Upper lobe of left lung (tissue), 6 donors: ENCODE measurements at regions not wholly inside any gene's neighbourhood (a gene's known extent, or its start where the extent isn't known, plus 50 kb on each side); places are given as distances from the start of the nearest gene placed in this dataset.

Experiments used
- ATAC-seq, 2 donors: fragments of 200-7000 bp; cut with Tn5 transposase; one replicate each; pipeline ENCODE4 v1.9.1; 2022; ENCODE audit warnings: mild to moderate bottlenecking in 2 of 2, moderate library complexity in 2 of 2; ENCODE audit not compliant: low FRiP score in 2 of 2
- DNase-seq, 2 donors: peaks; one replicate each; pipeline ENCODE4 v3.0.0-alpha.2; 2019 to 2020
- H3K27ac ChIP-seq, 4 donors: fragments of 200-600 bp; sonication (generic); one replicate each; pipeline ENCODE4 v1.5.1; 2016 to 2019
- H3K27me3 ChIP-seq, 4 donors: fragments of 200-600 bp; sonication (generic); one replicate each; pipeline ENCODE4 v1.5.1; 2017 to 2019
- H3K36me3 ChIP-seq, 4 donors: fragments of 200-600 bp; sonication (generic); one replicate each; pipeline ENCODE4 v1.5.1; 2016 to 2019
- H3K4me1 ChIP-seq, 4 donors: fragments of 200-600 bp; sonication (generic); one replicate each; pipeline ENCODE4 v1.5.1; 2018 to 2019
- H3K4me3 ChIP-seq, 4 donors: fragments of 200-600 bp; sonication (generic); one replicate each; pipeline ENCODE4 v1.5.1; 2017 to 2019; ENCODE audit warnings: mild to moderate bottlenecking in 2 of 4, moderate library complexity in 1 of 4
- H3K9me3 ChIP-seq, 4 donors: fragments of 200-600 bp; sonication (generic); one replicate each; pipeline ENCODE4 v1.5.1; 2018 to 2019
- EP300 ChIP-seq, 4 donors: sonication (generic); formaldehyde crosslinking; IDR thresholded peaks; one replicate each; pipeline ENCODE4 v1.5.1; 2017; ENCODE audit warnings: antibody characterized with exemption in 4 of 4, control low read depth in 2 of 4
- POLR2A ChIP-seq, 4 donors: fragments of 450-650 bp; IDR thresholded peaks; one replicate each; pipeline ENCODE4 v1.5.1; 2016 to 2017; ENCODE audit warnings: antibody characterized with exemption in 4 of 4, mild to moderate bottlenecking in 2 of 4
- POLR2AphosphoS5 ChIP-seq, 2 donors: sonication (generic); formaldehyde crosslinking; IDR thresholded peaks; one replicate each; pipeline ENCODE4 v1.5.1; 2017; ENCODE audit warnings: antibody characterized with exemption in 2 of 2
- WGBS, 2 donors: methylation state at CpG; one replicate each; pipeline ENCODE4 v1.1.5; 2017 to 2018; 5-methylcytosine and 5-hydroxymethylcytosine counted together
- TF ChIP-seq, protein P1 (sequence below), 6 experiments: fragments of 450-650 bp in 4 of 6; fragments of 200-600 bp in 2 of 6; sonication (generic) in 2 of 6; IDR thresholded peaks; one replicate each; pipeline ENCODE4 v1.5.1; 2016 to 2019; ENCODE audit warnings: antibody characterized with exemption in 6 of 6
- donor health status: DM: no; HTN: no; CAD: no; lungs with moderate emphysema.
- donor health status: DM: no; HTN: yes; CAD: no; lungs with severe emphysema.

DNA sequence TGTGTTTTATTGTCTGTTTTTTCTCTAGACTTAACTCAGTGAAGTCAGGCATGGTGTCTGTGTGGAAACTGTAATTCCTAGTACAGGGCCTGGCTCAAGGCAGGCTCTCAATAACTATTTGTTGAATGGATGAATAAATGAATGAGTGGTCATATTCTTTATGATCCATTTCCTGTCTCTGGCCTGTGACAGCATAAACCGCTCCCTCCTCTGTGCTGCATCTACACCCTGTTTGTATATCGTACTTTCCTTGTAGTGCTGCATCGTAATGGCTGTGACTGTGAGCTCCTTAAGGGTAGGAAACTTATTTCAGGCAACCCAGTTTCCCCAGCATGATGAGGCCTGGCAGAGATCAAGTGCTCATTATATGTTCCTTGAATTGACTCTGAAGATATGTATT lies 337.5 kb upstream of the USP24 start:
- WGBS, 2 donors = 94 to 98% methylated on average over 3 of the region's 3 CpGs

DNA sequence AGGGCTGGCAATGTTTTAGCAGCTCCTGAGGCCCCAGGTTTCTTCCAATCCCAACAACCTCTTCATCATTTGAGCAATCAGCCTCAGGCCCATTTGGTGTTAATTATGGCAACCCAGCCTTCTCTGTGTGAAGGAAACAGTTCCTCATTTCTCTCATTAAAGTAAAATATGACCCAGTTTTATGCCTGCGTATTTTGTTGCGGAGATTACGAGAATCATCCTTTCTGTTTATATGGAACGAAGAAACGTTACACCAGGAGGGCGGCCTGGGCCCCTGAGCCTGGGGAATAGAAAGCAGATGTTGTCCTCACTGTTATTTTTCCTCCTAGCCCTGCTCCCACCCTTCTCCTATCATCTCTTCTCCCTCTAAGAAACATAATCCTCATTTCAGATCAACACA lies 332.2 kb upstream of the USP24 start:
- TF ChIP-seq POLR2A (IDR thresholded peaks at IDR 0.05) (no peak), POLR2AphosphoS5 (IDR thresholded peaks at IDR 0.05) (no peak), EP300 (IDR thresholded peaks at IDR 0.05) (no peak)
- TF ChIP-seq, protein P1, sequence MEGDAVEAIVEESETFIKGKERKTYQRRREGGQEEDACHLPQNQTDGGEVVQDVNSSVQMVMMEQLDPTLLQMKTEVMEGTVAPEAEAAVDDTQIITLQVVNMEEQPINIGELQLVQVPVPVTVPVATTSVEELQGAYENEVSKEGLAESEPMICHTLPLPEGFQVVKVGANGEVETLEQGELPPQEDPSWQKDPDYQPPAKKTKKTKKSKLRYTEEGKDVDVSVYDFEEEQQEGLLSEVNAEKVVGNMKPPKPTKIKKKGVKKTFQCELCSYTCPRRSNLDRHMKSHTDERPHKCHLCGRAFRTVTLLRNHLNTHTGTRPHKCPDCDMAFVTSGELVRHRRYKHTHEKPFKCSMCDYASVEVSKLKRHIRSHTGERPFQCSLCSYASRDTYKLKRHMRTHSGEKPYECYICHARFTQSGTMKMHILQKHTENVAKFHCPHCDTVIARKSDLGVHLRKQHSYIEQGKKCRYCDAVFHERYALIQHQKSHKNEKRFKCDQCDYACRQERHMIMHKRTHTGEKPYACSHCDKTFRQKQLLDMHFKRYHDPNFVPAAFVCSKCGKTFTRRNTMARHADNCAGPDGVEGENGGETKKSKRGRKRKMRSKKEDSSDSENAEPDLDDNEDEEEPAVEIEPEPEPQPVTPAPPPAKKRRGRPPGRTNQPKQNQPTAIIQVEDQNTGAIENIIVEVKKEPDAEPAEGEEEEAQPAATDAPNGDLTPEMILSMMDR (IDR thresholded peaks at IDR 0.05) = no peak
- H3K4me1 ChIP-seq = no peaks in the 10 kb centered on the region
- H3K9me3 ChIP-seq = no peaks in the 10 kb centered on the region
- H3K27me3 ChIP-seq = no peaks in the 10 kb centered on the region
- DNase-seq = no peak
- H3K36me3 ChIP-seq = no peaks in the 10 kb centered on the region
- 89 to 93% methylated on average over 6 of the region's 6 CpGs for WGBS, 2 donors
- H3K27ac ChIP-seq = no peak overlapping the region
- no peak overlapping the region for H3K4me3 ChIP-seq
- ATAC-seq = no peak

More for the DNA sequence above, 337.5 kb upstream of the USP24 start:
- TF ChIP-seq, protein P1 (IDR thresholded peaks at IDR 0.05) = no peak
- TF ChIP-seq EP300 (IDR thresholded peaks at IDR 0.05) = no peak
- no peak for TF ChIP-seq POLR2A (IDR thresholded peaks at IDR 0.05)
- no peak for TF ChIP-seq POLR2AphosphoS5 (IDR thresholded peaks at IDR 0.05)
- H3K27ac ChIP-seq = no peak overlapping the region
- no peak overlapping the region for H3K4me3 ChIP-seq
- ATAC-seq = no peak
- no peaks in the 10 kb centered on the region for H3K4me1 ChIP-seq
- no peaks in the 10 kb centered on the region for H3K36me3 ChIP-seq
- no peak for DNase-seq
- no peaks in the 10 kb centered on the region for H3K9me3 ChIP-seq
- H3K27me3 ChIP-seq = no peaks in the 10 kb centered on the region

DNA sequence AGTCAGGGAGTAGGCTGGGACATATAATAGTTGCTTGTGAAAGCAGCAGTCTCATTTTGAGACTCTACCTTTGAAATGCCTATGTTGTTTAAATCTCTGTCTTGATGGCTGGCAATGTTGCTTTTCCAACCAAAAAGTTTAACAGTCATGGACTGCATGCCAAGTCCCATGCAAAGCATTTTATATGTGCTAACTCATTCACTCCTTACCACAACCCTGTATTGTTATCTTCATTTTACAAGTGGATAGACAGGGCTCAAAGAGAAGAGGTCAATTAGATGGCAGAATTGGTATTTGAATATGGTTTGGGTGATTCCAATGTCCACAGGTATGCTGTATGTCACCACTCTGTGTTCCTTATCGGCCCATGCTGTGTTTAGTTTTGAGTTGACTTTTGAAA lies 331.4 kb upstream of the USP24 start:
- H3K9me3 ChIP-seq = no peaks in the 10 kb centered on the region
- ATAC-seq (no peak), DNase-seq (no peak)
- WGBS, 2 donors = 82 to 94% methylated on average over 1 of the region's 1 CpG
- no peaks in the 10 kb centered on the region for H3K36me3 ChIP-seq
- TF ChIP-seq EP300 (IDR thresholded peaks at IDR 0.05) = no peak
- TF ChIP-seq, protein P1 (IDR thresholded peaks at IDR 0.05) = no peak
- TF ChIP-seq POLR2AphosphoS5 (IDR thresholded peaks at IDR 0.05) = no peak
- no peak for TF ChIP-seq POLR2A (IDR thresholded peaks at IDR 0.05)
- no peaks in the 10 kb centered on the region for H3K27me3 ChIP-seq
- H3K27ac ChIP-seq = no peak overlapping the region
- H3K4me3 ChIP-seq = no peak overlapping the region
- no peaks in the 10 kb centered on the region for H3K4me1 ChIP-seq

DNA sequence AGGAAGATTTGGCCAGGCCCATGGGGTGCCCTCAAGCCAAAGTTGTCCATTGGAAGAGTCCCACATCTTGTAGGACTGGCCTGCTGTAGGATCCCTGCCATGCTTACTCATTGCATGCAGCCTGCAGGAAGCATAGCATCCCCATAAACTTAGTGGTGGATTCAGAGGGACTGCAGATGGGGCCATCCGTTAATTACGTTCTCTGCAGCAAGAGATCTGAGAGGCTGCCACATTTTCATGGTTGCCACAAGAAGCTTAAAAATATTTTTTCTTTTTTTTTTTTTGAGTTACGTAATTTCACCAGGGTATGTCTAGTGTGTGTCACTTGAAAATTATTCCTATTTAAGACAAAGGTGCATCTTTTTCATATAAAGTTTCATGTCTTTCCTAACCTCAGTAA lies 329.7 kb upstream of the USP24 start:
- Histone ChIP-seq H3K4me3 (no peak overlapping the region), H3K4me1 (no peaks in the 10 kb centered on the region), H3K36me3 (no peaks in the 10 kb centered on the region), H3K9me3 (no peaks in the 10 kb centered on the region), H3K27me3 (no peaks in the 10 kb centered on the region), H3K27ac (no peak overlapping the region)
- DNase-seq (no peak), ATAC-seq (no peak)
- TF ChIP-seq POLR2A (IDR thresholded peaks at IDR 0.05) = no peak
- TF ChIP-seq, protein P1 (IDR thresholded peaks at IDR 0.05) = no peak
- TF ChIP-seq EP300 (IDR thresholded peaks at IDR 0.05) = no peak
- no peak for TF ChIP-seq POLR2AphosphoS5 (IDR thresholded peaks at IDR 0.05)
- WGBS, 2 donors = 84 to 94% methylated on average over 3 of the region's 3 CpGs

DNA sequence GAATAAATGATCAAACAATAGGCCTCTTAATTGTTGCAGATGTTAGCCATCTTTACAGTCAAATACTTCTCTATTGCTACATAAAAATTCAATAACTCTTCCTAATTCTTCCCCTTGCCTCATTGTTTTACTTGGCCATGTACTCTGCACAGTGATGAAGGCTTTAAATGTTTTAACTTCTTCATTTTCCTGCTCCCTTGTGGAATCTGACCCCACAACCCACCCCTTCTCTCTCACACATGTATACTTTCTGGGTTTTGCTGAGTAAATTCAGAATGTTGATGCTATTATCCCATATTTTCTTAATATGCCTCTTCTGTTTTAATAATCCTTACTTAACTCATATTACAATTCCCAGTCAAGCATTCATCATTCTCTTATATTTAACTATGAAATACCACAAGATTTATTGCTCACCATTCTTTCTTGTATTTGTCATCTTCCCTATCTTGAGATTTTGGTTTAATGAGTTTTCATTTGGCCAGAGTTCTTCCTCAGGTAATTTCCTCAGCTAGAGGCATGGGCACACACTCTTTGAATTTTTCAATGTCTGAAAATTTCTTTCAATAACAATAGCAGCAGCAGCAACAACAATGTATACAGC lies 327.8 kb upstream of the USP24 start:
- TF ChIP-seq POLR2AphosphoS5 (IDR thresholded peaks at IDR 0.05) (no peak), POLR2A (IDR thresholded peaks at IDR 0.05) (no peak), EP300 (IDR thresholded peaks at IDR 0.05) (no peak)
- TF ChIP-seq, protein P1 (IDR thresholded peaks at IDR 0.05) = no peak
- Histone ChIP-seq H3K4me1 (no peaks in the 10 kb centered on the region), H3K27me3 (no peaks in the 10 kb centered on the region), H3K36me3 (no peaks in the 10 kb centered on the region), H3K9me3 (no peaks in the 10 kb centered on the region), H3K27ac (no peak overlapping the region), H3K4me3 (no peak overlapping the region)
- DNase-seq (no peak), ATAC-seq (no peak)
